ENCODE measurements at regions not wholly inside any gene's neighbourhood (a gene's known extent, or its start where the extent isn't known, plus 50 kb on each side); places are given as distances from the start of the nearest gene placed in this dataset.
"Not testable (repeated sequence)": the region's sequence is repeated elsewhere in the genome, so short reads cannot be mapped to it uniquely, and the experiment has no call there.

- Histone ChIP-seq H3K27me3 (replicated peaks in 1 of 2; ENCODE audit: control insufficient read depth in 2 of 2, extremely low read depth in 1 of 2, insufficient read depth in 2 of 2, low read length in 1 of 2) (no peaks in the 10 kb centered on the region), H3K9me3 (no peaks in the 10 kb centered on the region), H3K27ac (ENCODE audit: low read length) (no peak overlapping the region), H3K36me3 (ENCODE audit: control insufficient read depth in 2 of 2, extremely low read depth in 1 of 2, insufficient read depth in 1 of 2, low read length in 1 of 2) (no peaks in the 10 kb centered on the region), H3K4me3 (ENCODE audit: control insufficient read depth in 1 of 2, extremely low read depth in 1 of 2, low read length in 1 of 2) (no peak overlapping the region), H3K4me1 (ENCODE audit: control insufficient read depth in 1 of 2, extremely low read depth in 1 of 2, insufficient read depth in 2 of 2, low read length in 2 of 2) (no peaks in the 10 kb centered on the region)
- Mint-ChIP-seq H3K4me3 (no peak overlapping the region), H3K36me3 (no peaks in the 10 kb centered on the region), H3K9me3 (no peaks in the 10 kb centered on the region), H3K27ac (no peak overlapping the region), H3K4me1 (no peaks in the 10 kb centered on the region), H3K27me3 (no peaks in the 10 kb centered on the region)
- no CpG with 5 or more reads among the region's 2 CpGs for WGBS (ENCODE audit: insufficient coverage)
- CTCF ChIA-PET: no interaction called here
- DNase-seq: no peak
- ATAC-seq (replicated peaks in 1 of 4): no peak
- POLR2A ChIA-PET: no interaction called here
Observed at GRCh38 chr9:1539216-1539615, 475.9 kb upstream of the SMARCA2 start.

- Mint-ChIP-seq H3K4me3 (no peak overlapping the region), H3K27ac (no peak overlapping the region), H3K36me3 (no peaks in the 10 kb centered on the region), H3K27me3 (peaks cover 2 to 20% of the 10 kb centered on the region in 2 donors), H3K4me1 (no peaks in the 10 kb centered on the region), H3K9me3 (peaks cover 0 to 11% (median 5%) of the 10 kb centered on the region in 3 donors)
- H3K4me1 ChIP-seq (ENCODE audit: control insufficient read depth in 1 of 2, extremely low read depth in 1 of 2, insufficient read depth in 2 of 2, low read length in 2 of 2): no peaks in the 10 kb centered on the region
- CTCF ChIA-PET: no interaction called here
- DNase-seq (no peak), ATAC-seq (replicated peaks in 1 of 4) (no peak)
- no peaks in the 10 kb centered on the region for H3K27me3 ChIP-seq (replicated peaks in 1 of 2; ENCODE audit: control insufficient read depth in 2 of 2, extremely low read depth in 1 of 2, insufficient read depth in 2 of 2, low read length in 1 of 2)
- WGBS (ENCODE audit: insufficient coverage): no CpG with 5 or more reads among the region's 1 CpG
- POLR2A ChIA-PET: no interaction called here
- no peaks in the 10 kb centered on the region for H3K36me3 ChIP-seq (ENCODE audit: control insufficient read depth in 2 of 2, extremely low read depth in 1 of 2, insufficient read depth in 1 of 2, low read length in 1 of 2)
- no peak overlapping the region for H3K4me3 ChIP-seq (ENCODE audit: control insufficient read depth in 1 of 2, extremely low read depth in 1 of 2, low read length in 1 of 2)
- H3K9me3 ChIP-seq: no peaks in the 10 kb centered on the region
- H3K27ac ChIP-seq (ENCODE audit: low read length): no peak overlapping the region
Observed at GRCh38 chr9:1550636-1551035, 464.5 kb upstream of the SMARCA2 start.

GRCh38 chr9:1554081-1555035 is 460.8 kb upstream of the SMARCA2 start:
- H3K4me3 ChIP-seq (ENCODE audit: control insufficient read depth in 1 of 2, extremely low read depth in 1 of 2, low read length in 1 of 2): no peak overlapping the region
- H3K27ac Mint-ChIP-seq: no peak overlapping the region
- H3K4me1 Mint-ChIP-seq: no peaks in the 10 kb centered on the region
- no peaks in the 10 kb centered on the region for H3K36me3 ChIP-seq (ENCODE audit: control insufficient read depth in 2 of 2, extremely low read depth in 1 of 2, insufficient read depth in 1 of 2, low read length in 1 of 2)
- no peaks in the 10 kb centered on the region for H3K9me3 ChIP-seq
- H3K27me3 Mint-ChIP-seq: peaks cover 3 to 18% of the 10 kb centered on the region in 2 donors
- H3K27me3 ChIP-seq (replicated peaks in 1 of 2; ENCODE audit: control insufficient read depth in 2 of 2, extremely low read depth in 1 of 2, insufficient read depth in 2 of 2, low read length in 1 of 2): no peaks in the 10 kb centered on the region
- CTCF ChIA-PET: no interaction called here
- POLR2A ChIA-PET: no interaction called here
- H3K27ac ChIP-seq (ENCODE audit: low read length): no peak overlapping the region
- 43% methylated on average over 1 of the region's 5 CpGs for WGBS (ENCODE audit: insufficient coverage)
- no peak overlapping the region for H3K4me3 Mint-ChIP-seq
- H3K4me1 ChIP-seq (ENCODE audit: control insufficient read depth in 1 of 2, extremely low read depth in 1 of 2, insufficient read depth in 2 of 2, low read length in 2 of 2): no peaks in the 10 kb centered on the region
- H3K9me3 Mint-ChIP-seq: peaks cover 0 to 7% (median 4%) of the 10 kb centered on the region in 3 donors
- ATAC-seq (replicated peaks in 1 of 4): no peak
- H3K36me3 Mint-ChIP-seq: no peaks in the 10 kb centered on the region
- no peak for DNase-seq

- H3K27me3 ChIP-seq (replicated peaks in 1 of 2; ENCODE audit: control insufficient read depth in 2 of 2, extremely low read depth in 1 of 2, insufficient read depth in 2 of 2, low read length in 1 of 2); DNase-seq; H3K27ac Mint-ChIP-seq; H3K9me3 ChIP-seq; H3K4me1 Mint-ChIP-seq; H3K27me3 Mint-ChIP-seq; H3K4me3 ChIP-seq (ENCODE audit: control insufficient read depth in 1 of 2, extremely low read depth in 1 of 2, low read length in 1 of 2); CTCF ChIA-PET; H3K36me3 ChIP-seq (ENCODE audit: control insufficient read depth in 2 of 2, extremely low read depth in 1 of 2, insufficient read depth in 1 of 2, low read length in 1 of 2); H3K4me1 ChIP-seq (ENCODE audit: control insufficient read depth in 1 of 2, extremely low read depth in 1 of 2, insufficient read depth in 2 of 2, low read length in 2 of 2); H3K36me3 Mint-ChIP-seq; H3K9me3 Mint-ChIP-seq; POLR2A ChIA-PET; ATAC-seq (replicated peaks in 1 of 4); H3K4me3 Mint-ChIP-seq; H3K27ac ChIP-seq (ENCODE audit: low read length): not testable (repeated sequence)
- 89% methylated on average over 8 of the region's 10 CpGs for WGBS (ENCODE audit: insufficient coverage)
Observed at GRCh38 chr9:1558666-1559065, 456.5 kb upstream of the SMARCA2 start.

- H3K9me3 Mint-ChIP-seq: peaks cover 0 to 7% (median 3%) of the 10 kb centered on the region in 3 donors
- Histone ChIP-seq H3K27ac (ENCODE audit: low read length) (no peak overlapping the region), H3K36me3 (ENCODE audit: control insufficient read depth in 2 of 2, extremely low read depth in 1 of 2, insufficient read depth in 1 of 2, low read length in 1 of 2) (no peaks in the 10 kb centered on the region), H3K27me3 (replicated peaks in 1 of 2; ENCODE audit: control insufficient read depth in 2 of 2, extremely low read depth in 1 of 2, insufficient read depth in 2 of 2, low read length in 1 of 2) (no peaks in the 10 kb centered on the region), H3K9me3 (no peaks in the 10 kb centered on the region), H3K4me1 (ENCODE audit: control insufficient read depth in 1 of 2, extremely low read depth in 1 of 2, insufficient read depth in 2 of 2, low read length in 2 of 2) (no peaks in the 10 kb centered on the region), H3K4me3 (ENCODE audit: control insufficient read depth in 1 of 2, extremely low read depth in 1 of 2, low read length in 1 of 2) (no peak overlapping the region)
- no peaks in the 10 kb centered on the region for H3K4me1 Mint-ChIP-seq
- no peak for DNase-seq
- ATAC-seq (replicated peaks in 1 of 4): no peak
- 92% methylated on average over 1 of the region's 1 CpG for WGBS (ENCODE audit: insufficient coverage)
- no peak overlapping the region for H3K27ac Mint-ChIP-seq
- ChIA-PET CTCF (no interaction called here), POLR2A (no interaction called here)
- H3K4me3 Mint-ChIP-seq: no peak overlapping the region
- H3K36me3 Mint-ChIP-seq: no peaks in the 10 kb centered on the region
- peaks cover 0 to 6% of the 10 kb centered on the region in 2 donors for H3K27me3 Mint-ChIP-seq
Observed at GRCh38 chr9:1575939-1576338, 439.2 kb upstream of the SMARCA2 start.

- peaks cover 0 to 10% (median 9%) of the 10 kb centered on the region in 3 donors for H3K9me3 Mint-ChIP-seq
- Histone ChIP-seq H3K4me3 (ENCODE audit: control insufficient read depth in 1 of 2, extremely low read depth in 1 of 2, low read length in 1 of 2) (no peak overlapping the region), H3K36me3 (ENCODE audit: control insufficient read depth in 2 of 2, extremely low read depth in 1 of 2, insufficient read depth in 1 of 2, low read length in 1 of 2) (no peaks in the 10 kb centered on the region), H3K9me3 (no peaks in the 10 kb centered on the region), H3K4me1 (ENCODE audit: control insufficient read depth in 1 of 2, extremely low read depth in 1 of 2, insufficient read depth in 2 of 2, low read length in 2 of 2) (no peaks in the 10 kb centered on the region), H3K27ac (ENCODE audit: low read length) (no peak overlapping the region), H3K27me3 (replicated peaks in 1 of 2; ENCODE audit: control insufficient read depth in 2 of 2, extremely low read depth in 1 of 2, insufficient read depth in 2 of 2, low read length in 1 of 2) (no peaks in the 10 kb centered on the region)
- CTCF ChIA-PET: no interaction called here
- no peak overlapping the region for H3K4me3 Mint-ChIP-seq
- no peak overlapping the region for H3K27ac Mint-ChIP-seq
- DNase-seq (no peak), ATAC-seq (replicated peaks in 1 of 4) (no peak)
- POLR2A ChIA-PET: no interaction called here
- H3K4me1 Mint-ChIP-seq: no peaks in the 10 kb centered on the region
- H3K36me3 Mint-ChIP-seq: no peaks in the 10 kb centered on the region
- peaks cover 0 to under 1% of the 10 kb centered on the region in 2 donors for H3K27me3 Mint-ChIP-seq
Observed at GRCh38 chr9:1580215-1580614, 434.9 kb upstream of the SMARCA2 start.

GRCh38 chr9:1581926-1582325 is 433.2 kb upstream of the SMARCA2 start:
- CTCF ChIA-PET: no interaction called here
- H3K36me3 Mint-ChIP-seq: no peaks in the 10 kb centered on the region

More at GRCh38 chr9:1581926-1582325, 433.2 kb upstream of the SMARCA2 start:
- Histone ChIP-seq H3K36me3 (ENCODE audit: control insufficient read depth in 2 of 2, extremely low read depth in 1 of 2, insufficient read depth in 1 of 2, low read length in 1 of 2) (no peaks in the 10 kb centered on the region), H3K27me3 (replicated peaks in 1 of 2; ENCODE audit: control insufficient read depth in 2 of 2, extremely low read depth in 1 of 2, insufficient read depth in 2 of 2, low read length in 1 of 2) (no peaks in the 10 kb centered on the region), H3K4me3 (ENCODE audit: control insufficient read depth in 1 of 2, extremely low read depth in 1 of 2, low read length in 1 of 2) (no peak overlapping the region), H3K27ac (ENCODE audit: low read length) (no peak overlapping the region), H3K9me3 (no peaks in the 10 kb centered on the region), H3K4me1 (ENCODE audit: control insufficient read depth in 1 of 2, extremely low read depth in 1 of 2, insufficient read depth in 2 of 2, low read length in 2 of 2) (no peaks in the 10 kb centered on the region)
- Mint-ChIP-seq H3K9me3 (peaks cover 0 to 10% (median 7%) of the 10 kb centered on the region in 3 donors), H3K27ac (no peak overlapping the region), H3K4me3 (no peak overlapping the region), H3K27me3 (no peaks in the 10 kb centered on the region), H3K4me1 (no peaks in the 10 kb centered on the region)
- ATAC-seq (replicated peaks in 1 of 4): no peak
- POLR2A ChIA-PET: no interaction called here
- DNase-seq: no peak

Measured in T-cell (primary cell).